MM.1S (cell line): ENCODE measurements at regions not wholly inside any gene's neighbourhood (a gene's known extent, or its start where the extent isn't known, plus 50 kb on each side); places are given as distances from the start of the nearest gene placed in this dataset.

ENCODE experiments used
- EZH2 ChIP-seq: fragments of 300-600 bp; sonication (generic); optimal IDR thresholded peaks from 2 replicates; pipeline ENCODE3; 2017; ENCODE audit warnings: low read depth, mild to moderate bottlenecking, antibody characterized with exemption, low read length, mixed read lengths
- TF ChIP-seq, protein P1 (sequence below): fragments of 300-600 bp; sonication (generic); IDR thresholded peaks from 2 replicates; pipeline ENCODE4 v1.5.1; 2016; ENCODE audit warnings: antibody characterized with exemption, low read length, mixed read lengths

DNA sequence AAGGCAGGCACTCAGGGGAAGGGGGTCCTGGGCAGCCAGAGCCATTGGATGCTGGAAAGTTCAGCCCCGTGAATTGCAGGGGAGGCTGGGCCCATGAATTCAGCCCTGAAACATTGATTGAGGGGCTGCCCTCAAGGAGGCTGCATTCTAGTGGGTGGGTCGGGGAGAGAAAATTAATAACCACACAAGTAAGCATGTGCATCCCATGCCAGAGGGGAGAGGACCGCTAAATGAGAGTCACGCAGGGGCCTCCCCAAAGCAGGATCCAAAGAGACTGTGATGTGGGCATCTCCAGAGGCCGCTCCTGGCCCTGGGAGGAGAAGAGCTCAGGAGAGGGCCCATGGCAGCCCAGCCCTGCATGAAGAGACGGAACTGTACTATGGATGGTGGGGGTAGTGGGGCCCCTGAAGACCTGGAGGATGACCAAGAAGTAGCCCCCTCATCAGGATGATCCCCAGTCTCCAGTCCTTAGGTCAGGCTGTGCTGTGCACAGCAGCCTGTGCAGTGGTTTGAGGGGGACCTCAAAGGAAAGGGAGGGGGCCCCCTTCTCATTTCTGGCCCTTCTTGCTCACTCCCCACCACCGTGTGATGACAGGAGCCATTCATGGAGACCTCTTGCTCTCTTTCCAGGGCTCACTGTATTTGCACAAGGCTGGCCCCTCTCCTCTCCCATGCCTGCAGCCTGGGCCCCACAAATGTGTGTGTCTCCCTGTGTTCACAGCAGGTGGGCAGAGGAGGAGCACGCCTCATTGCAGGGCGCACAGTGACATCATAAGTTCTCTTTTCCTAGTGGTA is 233.6 kb upstream of the IRX1 start:
- TF ChIP-seq EZH2 = no peak
- TF ChIP-seq, protein P1, sequence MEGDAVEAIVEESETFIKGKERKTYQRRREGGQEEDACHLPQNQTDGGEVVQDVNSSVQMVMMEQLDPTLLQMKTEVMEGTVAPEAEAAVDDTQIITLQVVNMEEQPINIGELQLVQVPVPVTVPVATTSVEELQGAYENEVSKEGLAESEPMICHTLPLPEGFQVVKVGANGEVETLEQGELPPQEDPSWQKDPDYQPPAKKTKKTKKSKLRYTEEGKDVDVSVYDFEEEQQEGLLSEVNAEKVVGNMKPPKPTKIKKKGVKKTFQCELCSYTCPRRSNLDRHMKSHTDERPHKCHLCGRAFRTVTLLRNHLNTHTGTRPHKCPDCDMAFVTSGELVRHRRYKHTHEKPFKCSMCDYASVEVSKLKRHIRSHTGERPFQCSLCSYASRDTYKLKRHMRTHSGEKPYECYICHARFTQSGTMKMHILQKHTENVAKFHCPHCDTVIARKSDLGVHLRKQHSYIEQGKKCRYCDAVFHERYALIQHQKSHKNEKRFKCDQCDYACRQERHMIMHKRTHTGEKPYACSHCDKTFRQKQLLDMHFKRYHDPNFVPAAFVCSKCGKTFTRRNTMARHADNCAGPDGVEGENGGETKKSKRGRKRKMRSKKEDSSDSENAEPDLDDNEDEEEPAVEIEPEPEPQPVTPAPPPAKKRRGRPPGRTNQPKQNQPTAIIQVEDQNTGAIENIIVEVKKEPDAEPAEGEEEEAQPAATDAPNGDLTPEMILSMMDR = no peak
